C4-2B (cell line): ENCODE measurements at regions not wholly inside any gene's neighbourhood (a gene's known extent, or its start where the extent isn't known, plus 50 kb on each side); places are given as distances from the start of the nearest gene placed in this dataset.

Source experiments
- ZFX ChIP-seq: fragments of 450-650 bp; IDR thresholded peaks from 2 replicates; pipeline ENCODE4 v1.6.1; 2017
- TF ChIP-seq, protein P1 (sequence below): fragments of 450-650 bp; conservative IDR thresholded peaks from 2 replicates; pipeline ENCODE4 v1.5.1; 2017; ENCODE audit warnings: mild to moderate bottlenecking

DNA sequence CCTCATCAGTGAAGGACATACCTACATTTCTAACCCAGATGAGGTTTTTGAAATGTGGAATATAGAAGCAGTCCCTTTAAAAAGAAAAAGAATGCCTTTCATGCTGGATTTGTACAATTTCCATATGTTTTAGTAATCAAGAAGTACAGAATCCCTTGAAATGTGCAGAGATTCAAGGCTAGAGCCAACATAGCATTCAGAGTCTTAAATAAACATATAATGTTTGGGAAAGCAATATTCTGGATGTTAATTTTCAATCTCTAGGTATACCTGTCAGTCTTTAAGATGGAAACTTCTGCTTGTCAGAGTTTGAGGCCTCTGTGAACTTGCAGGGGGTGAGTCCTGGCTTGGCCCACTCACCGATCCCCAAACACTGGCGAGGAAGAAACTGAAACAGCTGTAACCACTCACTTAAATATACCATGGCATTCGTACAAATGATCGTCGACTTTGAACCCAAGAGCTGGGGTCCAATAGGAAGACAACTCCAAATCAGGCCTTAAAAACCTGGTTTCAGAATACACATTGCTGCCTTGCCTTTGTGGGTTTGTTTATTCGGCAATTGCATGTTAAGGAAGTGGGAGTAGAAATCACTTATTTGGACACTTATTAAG lies 132.8 kb upstream of the NCK2 start:
- TF ChIP-seq, protein P1, sequence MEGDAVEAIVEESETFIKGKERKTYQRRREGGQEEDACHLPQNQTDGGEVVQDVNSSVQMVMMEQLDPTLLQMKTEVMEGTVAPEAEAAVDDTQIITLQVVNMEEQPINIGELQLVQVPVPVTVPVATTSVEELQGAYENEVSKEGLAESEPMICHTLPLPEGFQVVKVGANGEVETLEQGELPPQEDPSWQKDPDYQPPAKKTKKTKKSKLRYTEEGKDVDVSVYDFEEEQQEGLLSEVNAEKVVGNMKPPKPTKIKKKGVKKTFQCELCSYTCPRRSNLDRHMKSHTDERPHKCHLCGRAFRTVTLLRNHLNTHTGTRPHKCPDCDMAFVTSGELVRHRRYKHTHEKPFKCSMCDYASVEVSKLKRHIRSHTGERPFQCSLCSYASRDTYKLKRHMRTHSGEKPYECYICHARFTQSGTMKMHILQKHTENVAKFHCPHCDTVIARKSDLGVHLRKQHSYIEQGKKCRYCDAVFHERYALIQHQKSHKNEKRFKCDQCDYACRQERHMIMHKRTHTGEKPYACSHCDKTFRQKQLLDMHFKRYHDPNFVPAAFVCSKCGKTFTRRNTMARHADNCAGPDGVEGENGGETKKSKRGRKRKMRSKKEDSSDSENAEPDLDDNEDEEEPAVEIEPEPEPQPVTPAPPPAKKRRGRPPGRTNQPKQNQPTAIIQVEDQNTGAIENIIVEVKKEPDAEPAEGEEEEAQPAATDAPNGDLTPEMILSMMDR = no peak
- TF ChIP-seq ZFX = no peak
